Osteocyte (in vitro differentiated cells): ENCODE measurements at regions not wholly inside any gene's neighbourhood (a gene's known extent, or its start where the extent isn't known, plus 50 kb on each side); places are given as distances from the start of the nearest gene placed in this dataset.

Experiments used
- DNase-seq: peaks from one replicate; pipeline ENCODE4 v3.0.0; 2021; ENCODE audit warnings: mixed read lengths; ENCODE audit not compliant: unreplicated experiment; ENCODE audit errors: extremely low spot score
- H3K27ac Mint-ChIP-seq: one replicate; pipeline ENCODE4 v1.8.0; 2021; ENCODE audit warnings: mild to moderate bottlenecking, mixed read lengths; ENCODE audit not compliant: unreplicated experiment
- H3K27me3 Mint-ChIP-seq: one replicate; pipeline ENCODE4 v1.8.0; 2021; ENCODE audit warnings: mixed read lengths; ENCODE audit not compliant: unreplicated experiment
- H3K36me3 Mint-ChIP-seq: one replicate; pipeline ENCODE4 v1.8.0; 2021; ENCODE audit warnings: mixed read lengths; ENCODE audit not compliant: unreplicated experiment
- H3K4me1 Mint-ChIP-seq: one replicate; pipeline ENCODE4 v1.8.0; 2021; ENCODE audit warnings: mixed read lengths; ENCODE audit not compliant: unreplicated experiment
- H3K4me3 Mint-ChIP-seq: one replicate; pipeline ENCODE4 v1.8.0; 2021; ENCODE audit warnings: mild to moderate bottlenecking, moderate library complexity, mixed read lengths; ENCODE audit not compliant: unreplicated experiment
- H3K9me3 Mint-ChIP-seq: one replicate; pipeline ENCODE4 v1.8.0; 2021; ENCODE audit warnings: mixed read lengths; ENCODE audit not compliant: unreplicated experiment
- TF ChIP-seq, protein P1 (sequence below): fragments of 200-600 bp; sonication (generic); IDR thresholded peaks from 2 replicates; pipeline ENCODE4 v1.5.0; 2021; ENCODE audit warnings: antibody characterized with exemption, mild to moderate bottlenecking, moderate library complexity

- Mint-ChIP-seq H3K36me3 (no peaks in the 10 kb centered on the region), H3K4me1 (no peaks in the 10 kb centered on the region), H3K27ac (no peak overlapping the region), H3K4me3 (no peak overlapping the region), H3K9me3 (no peaks in the 10 kb centered on the region), H3K27me3 (peaks cover 8% of the 10 kb centered on the region)
- TF ChIP-seq, protein P1, sequence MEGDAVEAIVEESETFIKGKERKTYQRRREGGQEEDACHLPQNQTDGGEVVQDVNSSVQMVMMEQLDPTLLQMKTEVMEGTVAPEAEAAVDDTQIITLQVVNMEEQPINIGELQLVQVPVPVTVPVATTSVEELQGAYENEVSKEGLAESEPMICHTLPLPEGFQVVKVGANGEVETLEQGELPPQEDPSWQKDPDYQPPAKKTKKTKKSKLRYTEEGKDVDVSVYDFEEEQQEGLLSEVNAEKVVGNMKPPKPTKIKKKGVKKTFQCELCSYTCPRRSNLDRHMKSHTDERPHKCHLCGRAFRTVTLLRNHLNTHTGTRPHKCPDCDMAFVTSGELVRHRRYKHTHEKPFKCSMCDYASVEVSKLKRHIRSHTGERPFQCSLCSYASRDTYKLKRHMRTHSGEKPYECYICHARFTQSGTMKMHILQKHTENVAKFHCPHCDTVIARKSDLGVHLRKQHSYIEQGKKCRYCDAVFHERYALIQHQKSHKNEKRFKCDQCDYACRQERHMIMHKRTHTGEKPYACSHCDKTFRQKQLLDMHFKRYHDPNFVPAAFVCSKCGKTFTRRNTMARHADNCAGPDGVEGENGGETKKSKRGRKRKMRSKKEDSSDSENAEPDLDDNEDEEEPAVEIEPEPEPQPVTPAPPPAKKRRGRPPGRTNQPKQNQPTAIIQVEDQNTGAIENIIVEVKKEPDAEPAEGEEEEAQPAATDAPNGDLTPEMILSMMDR, result no peak
- DNase-seq, result no peak
These were observed 170.4 kb upstream of the MYCN start for GRCh38 chr2:15769676-15770547.

GRCh38 chr2:15770606-15771005 lies 169.7 kb upstream of the MYCN start:
- TF ChIP-seq, protein P1, result no peak
- Mint-ChIP-seq H3K36me3 (no peaks in the 10 kb centered on the region), H3K27me3 (peaks cover 8% of the 10 kb centered on the region), H3K27ac (no peak overlapping the region), H3K4me3 (no peak overlapping the region), H3K4me1 (no peaks in the 10 kb centered on the region), H3K9me3 (no peaks in the 10 kb centered on the region)
- no peak for DNase-seq

DNA sequence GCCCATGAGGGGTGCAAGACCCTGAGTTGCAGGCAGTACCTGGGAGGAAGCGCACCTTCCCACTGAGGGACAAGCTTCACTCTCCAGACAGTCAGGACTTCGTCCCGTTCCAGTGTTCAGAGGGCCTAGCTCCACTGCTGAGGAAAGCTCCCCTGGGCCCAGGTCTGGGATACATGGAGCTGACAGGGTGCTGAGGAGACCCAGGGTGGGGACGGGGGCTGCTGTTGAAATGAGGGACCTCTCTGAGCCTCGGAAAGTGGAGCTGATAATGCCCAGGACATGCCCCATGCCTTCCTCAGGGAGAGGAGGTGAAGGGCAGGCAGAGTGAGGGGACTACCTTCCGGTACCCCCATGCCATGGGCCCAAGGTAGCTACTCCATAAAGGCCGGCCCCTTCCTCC lies 169.2 kb upstream of the MYCN start:
- no peaks in the 10 kb centered on the region for H3K9me3 Mint-ChIP-seq
- no peak overlapping the region for H3K27ac Mint-ChIP-seq
- TF ChIP-seq, protein P1, result no peak
- no peak overlapping the region for H3K4me3 Mint-ChIP-seq
- H3K4me1 Mint-ChIP-seq, result no peaks in the 10 kb centered on the region
- no peaks in the 10 kb centered on the region for H3K36me3 Mint-ChIP-seq
- H3K27me3 Mint-ChIP-seq, result peaks cover 10% of the 10 kb centered on the region
- no peak for DNase-seq

DNA sequence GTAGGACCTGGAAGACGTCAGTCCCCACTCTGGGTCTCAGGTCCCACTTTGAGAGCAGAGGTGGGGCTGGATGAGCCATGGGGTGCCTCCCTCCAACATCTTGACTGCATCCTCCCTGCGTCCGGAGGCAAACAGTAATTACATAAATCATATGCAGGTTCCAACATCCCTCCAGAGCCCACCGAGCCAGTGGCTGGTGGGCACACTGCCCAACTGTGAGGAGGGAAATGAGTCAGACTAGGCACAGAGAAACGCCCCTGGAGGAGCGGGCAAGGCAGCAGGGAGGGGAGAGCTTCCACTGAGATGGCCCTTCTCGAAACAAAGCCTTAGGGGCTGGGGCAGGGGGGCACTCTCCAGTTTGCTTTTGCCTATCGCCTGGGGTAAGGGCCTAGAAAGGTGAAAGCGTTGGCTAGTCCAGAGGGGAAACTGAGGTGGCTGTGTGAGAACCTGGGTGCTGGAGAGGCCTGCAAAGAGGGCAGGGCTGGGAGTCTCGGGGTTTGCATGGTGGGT lies 168.2 kb upstream of the MYCN start:
- H3K9me3 Mint-ChIP-seq, result no peaks in the 10 kb centered on the region
- H3K4me3 Mint-ChIP-seq, result no peak overlapping the region
- TF ChIP-seq, protein P1, result no peak
- H3K36me3 Mint-ChIP-seq, result no peaks in the 10 kb centered on the region
- peaks cover 14% of the 10 kb centered on the region for H3K27me3 Mint-ChIP-seq
- DNase-seq, result no peak
- H3K4me1 Mint-ChIP-seq, result no peaks in the 10 kb centered on the region
- H3K27ac Mint-ChIP-seq, result no peak overlapping the region

DNA sequence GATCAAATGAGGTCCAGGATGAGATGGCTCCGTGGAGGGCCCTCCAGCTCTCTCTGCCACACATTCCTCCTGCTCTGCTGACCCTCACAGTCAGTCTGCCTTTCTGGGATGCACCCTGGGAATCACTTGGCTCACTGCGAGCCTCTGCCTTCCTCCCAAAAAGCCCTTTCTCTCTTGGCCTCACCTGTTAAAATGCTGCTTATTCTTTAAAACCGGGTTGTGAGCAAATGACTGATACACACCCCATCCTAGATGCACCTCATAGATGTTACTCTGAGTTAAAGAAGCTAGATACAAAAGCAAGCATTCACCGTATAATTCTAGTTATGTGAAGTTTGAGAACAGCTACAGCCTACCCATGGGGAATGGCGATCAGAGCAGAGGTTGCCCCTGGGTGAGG lies 167.7 kb upstream of the MYCN start:
- Mint-ChIP-seq H3K27me3 (peaks cover 15% of the 10 kb centered on the region), H3K27ac (no peak overlapping the region), H3K36me3 (no peaks in the 10 kb centered on the region), H3K4me3 (no peak overlapping the region), H3K9me3 (no peaks in the 10 kb centered on the region), H3K4me1 (no peaks in the 10 kb centered on the region)
- DNase-seq, result no peak
- TF ChIP-seq, protein P1, result no peak
